HEK293 (cell line): ENCODE measurements at regions not wholly inside any gene's neighbourhood (a gene's known extent, or its start where the extent isn't known, plus 50 kb on each side); places are given as distances from the start of the nearest gene placed in this dataset.

Source experiments
- CTCF ChIP-seq: fragments of 450-650 bp; formaldehyde crosslinking; IDR thresholded peaks from 2 replicates; pipeline ENCODE4 v1.5.1; 2016; ENCODE audit warnings: missing biosample characterization, missing genetic modification characterization
- KLF7 ChIP-seq: fragments of 450-650 bp; formaldehyde crosslinking; IDR thresholded peaks from 2 replicates; pipeline ENCODE4 v1.5.1; 2016; ENCODE audit warnings: missing biosample characterization, missing genetic modification characterization, borderline replicate concordance
- ZNF274 ChIP-seq, 2 experiments: fragments of 200-500 bp in 1 of 2; fragments of 450-650 bp in 1 of 2; sonication (Bioruptor generic) in 1 of 2; formaldehyde crosslinking in 1 of 2; IDR thresholded peaks; 2 replicates each; pipeline versions ENCODE4 v1.5.1 to v1.6.1; 2014 to 2016; ENCODE audit warnings: borderline replicate concordance in 1 of 2, inconsistent platforms in 1 of 2, low read length in 1 of 2, missing biosample characterization in 1 of 2, missing genetic modification characterization in 1 of 2
- TF ChIP-seq, protein P1 (sequence below): sonication (generic); formaldehyde crosslinking; IDR thresholded peaks from 2 replicates; pipeline ENCODE4 v1.8.1; 2022; ENCODE audit warnings: mild to moderate bottlenecking, moderate library complexity, missing genetic modification reagents

DNA sequence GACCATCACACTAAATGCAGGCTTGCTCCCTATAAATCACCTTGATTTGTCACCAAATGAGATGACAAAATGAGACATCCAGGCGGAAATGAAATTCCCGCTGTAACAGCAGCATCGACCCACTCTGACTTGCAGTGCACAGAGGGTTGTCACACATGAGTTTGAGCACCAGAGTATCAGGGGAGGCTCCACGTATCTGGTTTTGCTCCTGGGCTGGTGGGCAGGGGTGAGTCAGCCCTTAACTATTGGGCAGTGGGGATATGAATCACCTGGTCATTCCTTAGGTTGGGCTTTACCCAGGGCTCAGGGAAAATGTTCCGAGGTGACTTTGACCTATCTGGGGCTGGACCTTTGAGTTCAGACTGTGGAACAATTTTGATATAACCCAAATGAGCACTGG is 245.2 kb upstream of the CCL2 start:
- TF ChIP-seq, protein P1, sequence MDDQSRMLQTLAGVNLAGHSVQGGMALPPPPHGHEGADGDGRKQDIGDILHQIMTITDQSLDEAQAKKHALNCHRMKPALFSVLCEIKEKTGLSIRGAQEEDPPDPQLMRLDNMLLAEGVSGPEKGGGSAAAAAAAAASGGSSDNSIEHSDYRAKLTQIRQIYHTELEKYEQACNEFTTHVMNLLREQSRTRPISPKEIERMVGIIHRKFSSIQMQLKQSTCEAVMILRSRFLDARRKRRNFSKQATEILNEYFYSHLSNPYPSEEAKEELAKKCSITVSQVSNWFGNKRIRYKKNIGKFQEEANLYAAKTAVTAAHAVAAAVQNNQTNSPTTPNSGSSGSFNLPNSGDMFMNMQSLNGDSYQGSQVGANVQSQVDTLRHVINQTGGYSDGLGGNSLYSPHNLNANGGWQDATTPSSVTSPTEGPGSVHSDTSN (CRISPR knock-in tag), result no peak
- TF ChIP-seq KLF7 (no peak), CTCF (tag by site-specific recombination) (no peak), ZNF274 (IDR thresholded peaks at IDR 0.05; ENCODE audit: low read length) (no peak), ZNF274 (tag by site-specific recombination; IDR thresholded peaks at IDR 0.05; ENCODE audit: borderline replicate concordance) (no peak)
